Prostate gland (tissue), 2 donors: ENCODE measurements at regions not wholly inside any gene's neighbourhood (a gene's known extent, or its start where the extent isn't known, plus 50 kb on each side); places are given as distances from the start of the nearest gene placed in this dataset.

Source experiments
- DNase-seq: peaks from one replicate; pipeline ENCODE4 v3.0.0-alpha.2; 2019; ENCODE audit warnings: low spot score
- H3K27ac ChIP-seq, 2 donors: fragments of 200-600 bp; sonication (generic); 2 replicates each; pipeline ENCODE4 v1.5.1; 2017 to 2019
- H3K27me3 ChIP-seq: fragments of 200-600 bp; sonication (generic); replicated peaks from 2 replicates; pipeline ENCODE4 v1.5.1; 2019; ENCODE audit not compliant: insufficient read depth
- H3K36me3 ChIP-seq, 2 donors: fragments of 200-600 bp; sonication (generic); 1 replicate in 1 of 2; 2 replicates in 1 of 2; pipeline versions ENCODE4 v1.5.1 to v1.8.1; 2017 to 2019
- H3K4me1 ChIP-seq: fragments of 200-600 bp; sonication (generic); replicated peaks from 2 replicates; pipeline ENCODE4 v1.5.1; 2019
- H3K4me3 ChIP-seq, 2 donors: fragments of 200-600 bp; sonication (generic); 2 replicates each; pipeline ENCODE4 v1.5.1; 2017 to 2019
- H3K9me3 ChIP-seq: fragments of 200-600 bp; sonication (generic); 2 replicates; pipeline ENCODE4 v1.5.1; 2017
- CTCF ChIP-seq, 4 experiments: fragments of 200-600 bp in 2 of 4; fragments of 450-650 bp in 2 of 4; sonication (generic) in 2 of 4; IDR thresholded peaks; 1 replicate in 3 of 4; 2 replicates in 1 of 4; pipeline ENCODE4 v1.5.1; 2016 to 2019; ENCODE audit warnings: antibody characterized with exemption in 4 of 4, mild to moderate bottlenecking in 2 of 4, moderate library complexity in 2 of 4
- POLR2A ChIP-seq: fragments of 450-650 bp; IDR thresholded peaks from one replicate; pipeline ENCODE4 v1.6.1; 2016; ENCODE audit warnings: antibody characterized with exemption, mild to moderate bottlenecking
- POLR2AphosphoS5 ChIP-seq: sonication (generic); formaldehyde crosslinking; IDR thresholded peaks from one replicate; pipeline ENCODE4 v1.6.1; 2017; ENCODE audit warnings: antibody characterized with exemption
- WGBS: methylation state at CpG from one replicate; pipeline ENCODE4 v1.1.5; 2018; 5-methylcytosine and 5-hydroxymethylcytosine counted together
- intact Hi-C: fragments of 100-400 bp; cut with DNase I; formaldehyde crosslinking; loops from one replicate; pipeline ENCODE4 v1.14.2; 2022

- TF ChIP-seq POLR2AphosphoS5 (no peak), POLR2A (no peak), CTCF (IDR thresholded peaks at IDR 0.05) (no peak)
Observed at GRCh38 chr2:81163583-81163982, 859.0 kb upstream of the LRRTM1 start.

GRCh38 chr2:81158505-81158904 lies 854.0 kb upstream of the LRRTM1 start:
- H3K27ac ChIP-seq, result no peak overlapping the region
- H3K9me3 ChIP-seq, result no peaks in the 10 kb centered on the region
- 57% methylated on average over 5 of the region's 5 CpGs for WGBS
- DNase-seq, result no peak
- no peak overlapping the region for H3K4me3 ChIP-seq
- H3K27me3 ChIP-seq, result no peaks in the 10 kb centered on the region
- H3K4me1 ChIP-seq, result no peaks in the 10 kb centered on the region
- TF ChIP-seq POLR2AphosphoS5, result no peak
- no peak for TF ChIP-seq CTCF (IDR thresholded peaks at IDR 0.05)
- intact Hi-C loops, result loop anchor here (10.0 kb wide), 1 partner anchor 114 kb away; no protein-coding TSS in a partner anchor
- no peaks in the 10 kb centered on the region for H3K36me3 ChIP-seq

More at GRCh38 chr2:81163583-81163982, 859.0 kb upstream of the LRRTM1 start:
- intact Hi-C loops, result no loop called here
- no peaks in the 10 kb centered on the region for H3K27me3 ChIP-seq
- no peaks in the 10 kb centered on the region for H3K9me3 ChIP-seq
- H3K4me3 ChIP-seq, result no peak overlapping the region
- no peaks in the 10 kb centered on the region for H3K36me3 ChIP-seq
- WGBS, result 67% methylated on average over 3 of the region's 3 CpGs
- H3K4me1 ChIP-seq, result no peaks in the 10 kb centered on the region
- no peak for DNase-seq
- no peak overlapping the region for H3K27ac ChIP-seq

- Histone ChIP-seq H3K27ac (no peak overlapping the region), H3K27me3 (no peaks in the 10 kb centered on the region), H3K36me3 (no peaks in the 10 kb centered on the region), H3K4me1 (no peaks in the 10 kb centered on the region), H3K9me3 (no peaks in the 10 kb centered on the region), H3K4me3 (no peak overlapping the region)
- TF ChIP-seq CTCF (IDR thresholded peaks at IDR 0.05), result no peak
- TF ChIP-seq POLR2AphosphoS5, result no peak
- TF ChIP-seq POLR2A, result no peak
- 81% methylated on average over 4 of the region's 4 CpGs for WGBS
- no peak for DNase-seq
- intact Hi-C loops, result no loop called here
Observed at GRCh38 chr2:81148323-81148722, 843.8 kb upstream of the LRRTM1 start.

GRCh38 chr2:81136296-81136695 lies 831.7 kb upstream of the LRRTM1 start:
- DNase-seq, result no peak
- no peak overlapping the region for H3K27ac ChIP-seq
- TF ChIP-seq POLR2A (no peak), POLR2AphosphoS5 (no peak), CTCF (IDR thresholded peaks at IDR 0.05) (no peak)
- H3K36me3 ChIP-seq, result no peaks in the 10 kb centered on the region
- no peak overlapping the region for H3K4me3 ChIP-seq
- no peaks in the 10 kb centered on the region for H3K27me3 ChIP-seq
- H3K4me1 ChIP-seq, result no peaks in the 10 kb centered on the region
- intact Hi-C loops, result no loop called here
- no peaks in the 10 kb centered on the region for H3K9me3 ChIP-seq

GRCh38 chr2:81097361-81097760 lies 792.8 kb upstream of the LRRTM1 start:
- intact Hi-C loops, result no loop called here
- Histone ChIP-seq H3K36me3 (no peaks in the 10 kb centered on the region), H3K27ac (no peak overlapping the region), H3K4me1 (no peaks in the 10 kb centered on the region), H3K9me3 (no peaks in the 10 kb centered on the region), H3K27me3 (no peaks in the 10 kb centered on the region), H3K4me3 (no peak overlapping the region)
- 36% methylated on average over 1 of the region's 1 CpG for WGBS
- DNase-seq, result no peak
- TF ChIP-seq CTCF (IDR thresholded peaks at IDR 0.05), result no peak
- TF ChIP-seq POLR2AphosphoS5, result no peak
- no peak for TF ChIP-seq POLR2A
